Osteocyte (in vitro differentiated cells): ENCODE measurements at regions not wholly inside any gene's neighbourhood (a gene's known extent, or its start where the extent isn't known, plus 50 kb on each side); places are given as distances from the start of the nearest gene placed in this dataset.

Experiments used
- DNase-seq: peaks from one replicate; pipeline ENCODE4 v3.0.0; 2021; ENCODE audit warnings: mixed read lengths; ENCODE audit not compliant: unreplicated experiment; ENCODE audit errors: extremely low spot score
- H3K27ac Mint-ChIP-seq: one replicate; pipeline ENCODE4 v1.8.0; 2021; ENCODE audit warnings: mild to moderate bottlenecking, mixed read lengths; ENCODE audit not compliant: unreplicated experiment
- H3K27me3 Mint-ChIP-seq: one replicate; pipeline ENCODE4 v1.8.0; 2021; ENCODE audit warnings: mixed read lengths; ENCODE audit not compliant: unreplicated experiment
- H3K36me3 Mint-ChIP-seq: one replicate; pipeline ENCODE4 v1.8.0; 2021; ENCODE audit warnings: mixed read lengths; ENCODE audit not compliant: unreplicated experiment
- H3K4me1 Mint-ChIP-seq: one replicate; pipeline ENCODE4 v1.8.0; 2021; ENCODE audit warnings: mixed read lengths; ENCODE audit not compliant: unreplicated experiment
- H3K4me3 Mint-ChIP-seq: one replicate; pipeline ENCODE4 v1.8.0; 2021; ENCODE audit warnings: mild to moderate bottlenecking, moderate library complexity, mixed read lengths; ENCODE audit not compliant: unreplicated experiment
- H3K9me3 Mint-ChIP-seq: one replicate; pipeline ENCODE4 v1.8.0; 2021; ENCODE audit warnings: mixed read lengths; ENCODE audit not compliant: unreplicated experiment
- CTCF ChIP-seq: fragments of 200-600 bp; sonication (generic); IDR thresholded peaks from 2 replicates; pipeline ENCODE4 v1.5.0; 2021; ENCODE audit warnings: antibody characterized with exemption, mild to moderate bottlenecking, moderate library complexity

GRCh38 chr9:129247285-129248153 lies 69.5 kb upstream of the IER5L start:
- Mint-ChIP-seq H3K4me1 (no peaks in the 10 kb centered on the region), H3K27ac (no peak overlapping the region)

GRCh38 chr9:129245276-129245675 lies 67.2 kb upstream of the IER5L start:
- TF ChIP-seq CTCF = no peak
- H3K27me3 Mint-ChIP-seq = no peaks in the 10 kb centered on the region
- no peaks in the 10 kb centered on the region for H3K4me1 Mint-ChIP-seq
- no peak for DNase-seq
- H3K9me3 Mint-ChIP-seq = no peaks in the 10 kb centered on the region
- H3K4me3 Mint-ChIP-seq = no peak overlapping the region
- H3K36me3 Mint-ChIP-seq = no peaks in the 10 kb centered on the region
- no peak overlapping the region for H3K27ac Mint-ChIP-seq

More at GRCh38 chr9:129247285-129248153, 69.5 kb upstream of the IER5L start:
- Mint-ChIP-seq H3K9me3 (no peaks in the 10 kb centered on the region), H3K27me3 (peaks cover 5% of the 10 kb centered on the region), H3K4me3 (no peak overlapping the region), H3K36me3 (no peaks in the 10 kb centered on the region)
- no peak for TF ChIP-seq CTCF
- DNase-seq = no peak

- Mint-ChIP-seq H3K4me1 (peaks cover 1% of the 10 kb centered on the region), H3K27ac (no peak overlapping the region), H3K9me3 (no peaks in the 10 kb centered on the region), H3K36me3 (no peaks in the 10 kb centered on the region), H3K27me3 (no peaks in the 10 kb centered on the region), H3K4me3 (no peak overlapping the region)
- no peak for DNase-seq
- no peak for TF ChIP-seq CTCF
Measured at GRCh38 chr9:129242971-129243561, 65.0 kb upstream of the IER5L start.

- Mint-ChIP-seq H3K4me1 (peaks cover 8% of the 10 kb centered on the region), H3K4me3 (no peak overlapping the region), H3K36me3 (no peaks in the 10 kb centered on the region), H3K27me3 (no peaks in the 10 kb centered on the region), H3K27ac (no peak overlapping the region), H3K9me3 (no peaks in the 10 kb centered on the region)
- no peak for DNase-seq
- TF ChIP-seq CTCF = no peak
Measured at GRCh38 chr9:129242191-129242941, 64.3 kb upstream of the IER5L start.

GRCh38 chr9:129241725-129242124 lies 63.7 kb upstream of the IER5L start:
- no peak for TF ChIP-seq CTCF
- no peaks in the 10 kb centered on the region for H3K36me3 Mint-ChIP-seq
- no peak overlapping the region for H3K27ac Mint-ChIP-seq
- no peaks in the 10 kb centered on the region for H3K27me3 Mint-ChIP-seq
- no peak overlapping the region for H3K4me3 Mint-ChIP-seq
- DNase-seq = no peak
- H3K4me1 Mint-ChIP-seq = peaks cover 15% of the 10 kb centered on the region
- H3K9me3 Mint-ChIP-seq = no peaks in the 10 kb centered on the region
